Endothelial cell (in vitro differentiated cells): ENCODE measurements at regions not wholly inside any gene's neighbourhood (a gene's known extent, or its start where the extent isn't known, plus 50 kb on each side); places are given as distances from the start of the nearest gene placed in this dataset.

Experiments
- DNase-seq: peaks from one replicate; pipeline ENCODE4 v3.0.0; 2021; ENCODE audit warnings: low spot score
- H3K27ac Mint-ChIP-seq: one replicate; pipeline ENCODE4 v1.8.0; 2021; ENCODE audit warnings: mixed read lengths, inconsistent platforms; ENCODE audit not compliant: unreplicated experiment
- H3K27me3 Mint-ChIP-seq: one replicate; pipeline ENCODE4 v1.8.0; 2021; ENCODE audit warnings: mild to moderate bottlenecking, moderate library complexity, mixed read lengths, inconsistent platforms; ENCODE audit not compliant: unreplicated experiment
- H3K36me3 Mint-ChIP-seq: one replicate; pipeline ENCODE4 v1.8.0; 2021; ENCODE audit warnings: mild to moderate bottlenecking, low read depth, mixed read lengths, inconsistent platforms; ENCODE audit not compliant: unreplicated experiment
- H3K4me1 Mint-ChIP-seq: one replicate; pipeline ENCODE4 v1.8.0; 2021; ENCODE audit warnings: mild to moderate bottlenecking, mixed read lengths, inconsistent platforms; ENCODE audit not compliant: unreplicated experiment
- H3K4me3 Mint-ChIP-seq: one replicate; pipeline ENCODE4 v1.8.0; 2021; ENCODE audit warnings: mild to moderate bottlenecking, mixed read lengths, inconsistent platforms; ENCODE audit not compliant: unreplicated experiment
- H3K9me3 Mint-ChIP-seq: one replicate; pipeline ENCODE4 v1.8.0; 2021; ENCODE audit warnings: mixed read lengths, inconsistent platforms; ENCODE audit not compliant: unreplicated experiment
- TF ChIP-seq, protein P1 (sequence below): fragments of 200-600 bp; sonication (generic); IDR thresholded peaks from one replicate; pipeline ENCODE4 v1.5.0; 2021; ENCODE audit warnings: antibody characterized with exemption; ENCODE audit not compliant: unreplicated experiment

DNA sequence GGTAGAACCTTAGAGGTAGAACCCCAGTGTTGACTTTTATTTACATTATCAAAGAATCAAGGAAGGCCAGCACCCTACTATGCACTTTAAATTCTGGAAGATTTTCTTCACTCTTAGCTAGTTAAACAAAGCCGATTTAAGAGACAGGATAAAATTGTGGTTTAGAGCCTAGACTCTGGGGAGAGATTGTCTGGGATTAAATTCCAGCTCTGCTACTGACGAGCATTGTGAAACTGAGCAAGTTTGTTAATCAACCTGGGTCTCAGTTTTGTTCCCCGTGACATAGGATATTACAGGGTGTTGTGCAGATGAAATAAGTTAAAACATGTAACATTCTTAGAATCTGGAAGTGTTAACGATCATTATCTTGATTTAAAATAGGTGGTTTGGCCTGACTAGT is 83.5 kb downstream of the FEM1C start:
- no peaks in the 10 kb centered on the region for H3K36me3 Mint-ChIP-seq
- H3K4me1 Mint-ChIP-seq = no peaks in the 10 kb centered on the region
- no peak overlapping the region for H3K4me3 Mint-ChIP-seq
- no peak overlapping the region for H3K27ac Mint-ChIP-seq
- no peaks in the 10 kb centered on the region for H3K9me3 Mint-ChIP-seq
- no peak for DNase-seq
- TF ChIP-seq, protein P1, sequence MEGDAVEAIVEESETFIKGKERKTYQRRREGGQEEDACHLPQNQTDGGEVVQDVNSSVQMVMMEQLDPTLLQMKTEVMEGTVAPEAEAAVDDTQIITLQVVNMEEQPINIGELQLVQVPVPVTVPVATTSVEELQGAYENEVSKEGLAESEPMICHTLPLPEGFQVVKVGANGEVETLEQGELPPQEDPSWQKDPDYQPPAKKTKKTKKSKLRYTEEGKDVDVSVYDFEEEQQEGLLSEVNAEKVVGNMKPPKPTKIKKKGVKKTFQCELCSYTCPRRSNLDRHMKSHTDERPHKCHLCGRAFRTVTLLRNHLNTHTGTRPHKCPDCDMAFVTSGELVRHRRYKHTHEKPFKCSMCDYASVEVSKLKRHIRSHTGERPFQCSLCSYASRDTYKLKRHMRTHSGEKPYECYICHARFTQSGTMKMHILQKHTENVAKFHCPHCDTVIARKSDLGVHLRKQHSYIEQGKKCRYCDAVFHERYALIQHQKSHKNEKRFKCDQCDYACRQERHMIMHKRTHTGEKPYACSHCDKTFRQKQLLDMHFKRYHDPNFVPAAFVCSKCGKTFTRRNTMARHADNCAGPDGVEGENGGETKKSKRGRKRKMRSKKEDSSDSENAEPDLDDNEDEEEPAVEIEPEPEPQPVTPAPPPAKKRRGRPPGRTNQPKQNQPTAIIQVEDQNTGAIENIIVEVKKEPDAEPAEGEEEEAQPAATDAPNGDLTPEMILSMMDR = no peak
- H3K27me3 Mint-ChIP-seq = no peaks in the 10 kb centered on the region

DNA sequence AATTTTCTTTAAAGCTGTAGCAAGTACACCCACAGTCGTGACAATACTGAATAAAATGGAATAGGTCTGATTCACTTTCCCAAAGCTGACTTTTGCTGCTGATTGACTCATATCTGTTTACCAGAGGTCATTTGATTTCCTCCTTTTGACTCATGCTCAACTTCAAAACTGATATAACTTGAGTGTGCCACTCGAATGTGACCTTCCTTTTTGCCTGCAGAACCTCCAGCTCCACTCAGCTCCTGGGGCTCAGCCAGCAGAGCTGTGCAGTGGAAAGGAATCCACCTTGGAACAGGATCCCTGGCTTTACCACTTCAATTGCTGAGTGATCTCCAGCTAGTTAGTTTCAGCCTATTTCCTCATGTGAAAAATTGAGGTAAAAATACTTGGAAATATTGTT is 84.1 kb downstream of the FEM1C start:
- no peaks in the 10 kb centered on the region for H3K9me3 Mint-ChIP-seq
- DNase-seq = no peak
- H3K4me3 Mint-ChIP-seq = no peak overlapping the region
- no peaks in the 10 kb centered on the region for H3K36me3 Mint-ChIP-seq
- H3K4me1 Mint-ChIP-seq = no peaks in the 10 kb centered on the region
- H3K27ac Mint-ChIP-seq = no peak overlapping the region
- TF ChIP-seq, protein P1 = no peak
- H3K27me3 Mint-ChIP-seq = no peaks in the 10 kb centered on the region

DNA sequence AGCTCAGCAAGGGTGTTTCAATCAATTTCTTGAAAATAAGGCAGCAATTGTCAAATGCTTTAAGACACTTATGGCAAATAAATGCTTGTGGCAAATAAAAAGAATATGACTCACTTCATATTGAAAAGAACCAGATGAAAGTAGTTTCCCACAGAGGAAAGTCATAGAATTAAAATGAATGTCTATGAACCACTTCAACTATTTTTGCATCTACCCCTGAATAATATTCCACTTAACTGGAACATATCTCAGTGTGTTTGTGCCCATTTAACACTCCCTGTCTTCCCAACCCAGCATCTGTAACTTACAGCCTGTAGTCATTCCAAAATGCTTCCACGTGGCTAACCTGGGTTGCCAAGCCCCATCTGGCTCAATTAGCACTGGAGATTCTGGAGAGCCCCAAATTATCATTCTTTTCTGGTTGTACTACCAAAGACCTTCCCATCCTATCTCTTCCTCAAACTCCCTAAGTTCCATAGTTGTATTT is 84.7 kb downstream of the FEM1C start:
- H3K27ac Mint-ChIP-seq = no peak overlapping the region
- H3K9me3 Mint-ChIP-seq = no peaks in the 10 kb centered on the region
- H3K4me3 Mint-ChIP-seq = no peak overlapping the region
- no peak for DNase-seq
- H3K27me3 Mint-ChIP-seq = no peaks in the 10 kb centered on the region
- H3K4me1 Mint-ChIP-seq = no peaks in the 10 kb centered on the region
- H3K36me3 Mint-ChIP-seq = no peaks in the 10 kb centered on the region
- TF ChIP-seq, protein P1 = no peak

DNA sequence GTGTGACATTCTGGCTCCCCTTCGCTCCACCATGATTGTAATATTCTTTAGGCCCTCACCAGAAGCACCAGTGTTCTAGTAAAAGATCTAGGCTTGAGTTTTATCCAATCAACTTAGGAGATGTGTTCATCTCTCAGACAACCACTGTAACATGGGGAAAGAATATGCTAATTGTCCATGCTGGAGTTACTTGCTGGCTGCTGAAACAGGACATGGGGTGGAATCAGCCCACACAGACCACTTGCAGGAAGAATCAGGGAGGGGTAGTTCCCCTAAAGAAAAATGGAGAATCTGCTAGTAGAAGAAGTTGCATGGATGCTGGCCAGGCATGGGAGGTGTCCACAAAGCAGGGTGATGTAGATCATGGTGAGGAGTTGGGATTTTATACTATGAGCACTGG is 86.2 kb downstream of the FEM1C start:
- Mint-ChIP-seq H3K4me1 (no peaks in the 10 kb centered on the region), H3K9me3 (no peaks in the 10 kb centered on the region), H3K4me3 (no peak overlapping the region), H3K36me3 (no peaks in the 10 kb centered on the region), H3K27ac (no peak overlapping the region), H3K27me3 (peaks cover 2% of the 10 kb centered on the region)
- TF ChIP-seq, protein P1 = no peak
- DNase-seq = no peak

DNA sequence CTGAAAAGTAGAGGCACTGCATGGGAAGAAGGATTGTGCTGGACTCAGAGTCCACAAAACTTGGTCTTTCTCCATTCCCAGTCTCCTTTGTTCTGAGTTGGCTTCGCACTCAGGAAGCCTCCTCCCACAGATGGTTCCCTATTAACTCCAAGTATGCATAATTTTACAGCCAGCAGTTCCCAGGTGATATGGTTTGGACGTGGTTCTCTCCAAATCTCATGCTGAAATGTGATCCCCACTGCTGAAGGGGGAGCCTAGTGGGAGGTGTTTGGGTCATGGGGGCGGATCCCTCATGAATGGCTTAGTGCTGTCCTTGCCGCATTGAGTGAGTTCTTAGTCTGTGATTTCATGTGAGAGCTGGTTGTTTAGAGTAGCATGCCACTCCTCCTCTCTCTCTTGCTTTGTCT is 86.6 kb downstream of the FEM1C start:
- Mint-ChIP-seq H3K4me3 (no peak overlapping the region), H3K27me3 (peaks cover 2% of the 10 kb centered on the region), H3K9me3 (no peaks in the 10 kb centered on the region), H3K36me3 (no peaks in the 10 kb centered on the region), H3K27ac (no peak overlapping the region), H3K4me1 (no peaks in the 10 kb centered on the region)
- TF ChIP-seq, protein P1 = no peak
- no peak for DNase-seq
